Adrenal gland (tissue), 5 donors: ENCODE measurements at regions not wholly inside any gene's neighbourhood (a gene's known extent, or its start where the extent isn't known, plus 50 kb on each side); places are given as distances from the start of the nearest gene placed in this dataset.

Source experiments
- CTCF ChIP-seq, 6 experiments: fragments of 450-650 bp in 4 of 6; fragments of 200-600 bp in 2 of 6; sonication (generic) in 1 of 6; IDR thresholded peaks; 1 replicate in 5 of 6; 2 replicates in 1 of 6; pipeline versions ENCODE4 v1.5.1 to v1.8.0; 2016 to 2021; ENCODE audit warnings: antibody characterized with exemption in 6 of 6, mild to moderate bottlenecking in 2 of 6, moderate library complexity in 1 of 6
- POLR2A ChIP-seq, 2 donors: fragments of 450-650 bp; IDR thresholded peaks; one replicate each; pipeline ENCODE4 v1.6.1; 2017; ENCODE audit warnings: antibody characterized with exemption in 2 of 2, mild to moderate bottlenecking in 2 of 2, moderate library complexity in 1 of 2
- donor health status: DM: no; HTN: no; CAD: no.

GRCh38 chr1:91130256-91130985 lies 108.6 kb upstream of the ZNF644 start:
- TF ChIP-seq CTCF (IDR thresholded peaks at IDR 0.05) (no peak), POLR2A (IDR thresholded peaks at IDR 0.05) (no peak)
